ENCODE measurements at regions not wholly inside any gene's neighbourhood (a gene's known extent, or its start where the extent isn't known, plus 50 kb on each side); places are given as distances from the start of the nearest gene placed in this dataset.

- DNase-seq: no peak
Observed at GRCh38 chr16:86166414-86166813, 267.5 kb downstream of the IRF8 start.

- DNase-seq: no peak
Observed at GRCh38 chr16:86167061-86167460, 268.1 kb downstream of the IRF8 start.

- no peak for DNase-seq
Observed at GRCh38 chr16:86170720-86171119, 271.8 kb downstream of the IRF8 start.

- no peak for DNase-seq
Observed at GRCh38 chr16:86171329-86171728, 272.4 kb downstream of the IRF8 start.

- DNase-seq: no peak
Observed at GRCh38 chr16:86175816-86176215, 276.9 kb downstream of the IRF8 start.

GRCh38 chr16:86176462-86176861 lies 277.5 kb downstream of the IRF8 start:
- no peak for DNase-seq

- DNase-seq: no peak
Observed at GRCh38 chr16:86180244-86180643, 281.3 kb downstream of the IRF8 start.

- DNase-seq: no peak
Observed at GRCh38 chr16:86180780-86181179, 281.8 kb downstream of the IRF8 start.

GRCh38 chr16:86181526-86181925 lies 282.6 kb downstream of the IRF8 start:
- DNase-seq: no peak

GRCh38 chr16:86184185-86184584 lies 285.2 kb downstream of the IRF8 start:
- DNase-seq: no peak

- no peak for DNase-seq
Observed at GRCh38 chr16:86185089-86185488, 286.1 kb downstream of the IRF8 start.

- no peak for DNase-seq
Observed at GRCh38 chr16:86186313-86186712, 287.4 kb downstream of the IRF8 start.

GRCh38 chr16:86189934-86190333 lies 291.0 kb downstream of the IRF8 start:
- DNase-seq: no peak

GRCh38 chr16:86191663-86192062 lies 292.7 kb downstream of the IRF8 start:
- no peak for DNase-seq

GRCh38 chr16:86193528-86194193 lies 294.7 kb downstream of the IRF8 start:
- DNase-seq: no peak

GRCh38 chr16:86195863-86196630 lies 297.1 kb downstream of the IRF8 start:
- DNase-seq: no peak

- DNase-seq: no peak
Observed at GRCh38 chr16:86196687-86197391, 297.9 kb downstream of the IRF8 start.

GRCh38 chr16:86198206-86199118 lies 299.5 kb downstream of the IRF8 start:
- no peak for DNase-seq

- DNase-seq: no peak
Observed at GRCh38 chr16:86199182-86199581, 300.2 kb downstream of the IRF8 start.

- DNase-seq: no peak
Observed at GRCh38 chr16:86199871-86200695, 301.1 kb downstream of the IRF8 start.

- DNase-seq: no peak
Observed at GRCh38 chr16:86200722-86201121, 301.8 kb downstream of the IRF8 start.

- no peak for DNase-seq
Observed at GRCh38 chr16:86201746-86202145, 302.8 kb downstream of the IRF8 start.

Measured in activated T-cell treated with anti-CD3 and anti-CD28 coated beads, Interleukin-2, amount 50 U/mL, for 1 hour (primary cell).